ENCODE measurements at regions not wholly inside any gene's neighbourhood (a gene's known extent, or its start where the extent isn't known, plus 50 kb on each side); places are given as distances from the start of the nearest gene placed in this dataset.

DNA sequence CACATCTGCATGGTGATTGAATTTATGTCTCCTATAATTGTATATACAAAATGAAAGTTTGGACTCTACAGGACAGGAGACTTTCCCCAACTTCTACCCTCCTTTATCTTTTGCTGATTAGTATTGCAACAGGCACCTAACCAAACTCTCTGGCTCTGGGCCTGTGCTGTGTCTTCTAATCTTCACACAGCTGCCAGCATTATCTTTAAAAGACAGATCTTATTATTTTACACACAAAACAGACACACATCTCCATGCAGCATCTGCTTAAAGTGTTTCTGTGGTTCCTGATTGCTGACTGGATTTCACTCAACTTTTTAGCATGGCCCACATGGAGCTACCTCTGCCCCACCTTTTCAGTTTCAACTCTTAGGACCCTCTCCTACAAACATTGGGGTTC lies 154.9 kb upstream of the PELI2 start:
- TF ChIP-seq, protein P1, sequence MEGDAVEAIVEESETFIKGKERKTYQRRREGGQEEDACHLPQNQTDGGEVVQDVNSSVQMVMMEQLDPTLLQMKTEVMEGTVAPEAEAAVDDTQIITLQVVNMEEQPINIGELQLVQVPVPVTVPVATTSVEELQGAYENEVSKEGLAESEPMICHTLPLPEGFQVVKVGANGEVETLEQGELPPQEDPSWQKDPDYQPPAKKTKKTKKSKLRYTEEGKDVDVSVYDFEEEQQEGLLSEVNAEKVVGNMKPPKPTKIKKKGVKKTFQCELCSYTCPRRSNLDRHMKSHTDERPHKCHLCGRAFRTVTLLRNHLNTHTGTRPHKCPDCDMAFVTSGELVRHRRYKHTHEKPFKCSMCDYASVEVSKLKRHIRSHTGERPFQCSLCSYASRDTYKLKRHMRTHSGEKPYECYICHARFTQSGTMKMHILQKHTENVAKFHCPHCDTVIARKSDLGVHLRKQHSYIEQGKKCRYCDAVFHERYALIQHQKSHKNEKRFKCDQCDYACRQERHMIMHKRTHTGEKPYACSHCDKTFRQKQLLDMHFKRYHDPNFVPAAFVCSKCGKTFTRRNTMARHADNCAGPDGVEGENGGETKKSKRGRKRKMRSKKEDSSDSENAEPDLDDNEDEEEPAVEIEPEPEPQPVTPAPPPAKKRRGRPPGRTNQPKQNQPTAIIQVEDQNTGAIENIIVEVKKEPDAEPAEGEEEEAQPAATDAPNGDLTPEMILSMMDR (IDR thresholded peaks at IDR 0.05), result no peak
- TF ChIP-seq POLR2A (IDR thresholded peaks at IDR 0.05) (no peak), POLR2AphosphoS5 (IDR thresholded peaks at IDR 0.05) (no peak), EP300 (IDR thresholded peaks at IDR 0.05; ENCODE audit: low read depth) (no peak)
